HG02678 (cell line): ENCODE measurements at regions not wholly inside any gene's neighbourhood (a gene's known extent, or its start where the extent isn't known, plus 50 kb on each side); places are given as distances from the start of the nearest gene placed in this dataset.
A peak's percentile ranks its signal among the peaks of the same experiment; 100 is the strongest.
"Not testable (repeated sequence)": the region's sequence is repeated elsewhere in the genome, so short reads cannot be mapped to it uniquely, and the experiment has no call there.

Experiments used
- ATAC-seq: cut with Tn5 transposase; IDR thresholded peaks from one replicate; pipeline ENCODE4 v1.9.1; 2021; ENCODE audit warnings: mild to moderate bottlenecking, moderate library complexity; ENCODE audit not compliant: unreplicated experiment

DNA sequence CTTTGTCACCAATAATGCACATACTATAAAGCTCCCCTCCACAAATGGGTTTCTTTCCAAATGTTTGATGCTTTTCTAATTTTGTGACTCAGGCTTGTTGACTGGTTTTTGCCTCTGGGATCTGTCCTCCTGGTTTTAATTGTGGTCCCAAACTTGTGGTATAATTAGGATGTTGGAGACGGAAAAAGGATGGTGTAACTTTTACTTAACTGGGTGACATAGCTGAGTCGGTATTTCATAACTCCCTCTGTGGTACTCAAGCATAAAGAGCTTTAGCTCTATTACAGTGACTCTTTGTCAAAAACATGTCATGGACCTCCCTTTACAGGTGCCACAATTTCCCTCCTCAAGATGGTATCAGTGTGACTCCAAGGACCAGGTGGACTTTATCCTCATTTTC is 119.7 kb upstream of the RBPJ start:
- ATAC-seq, result no peak

DNA sequence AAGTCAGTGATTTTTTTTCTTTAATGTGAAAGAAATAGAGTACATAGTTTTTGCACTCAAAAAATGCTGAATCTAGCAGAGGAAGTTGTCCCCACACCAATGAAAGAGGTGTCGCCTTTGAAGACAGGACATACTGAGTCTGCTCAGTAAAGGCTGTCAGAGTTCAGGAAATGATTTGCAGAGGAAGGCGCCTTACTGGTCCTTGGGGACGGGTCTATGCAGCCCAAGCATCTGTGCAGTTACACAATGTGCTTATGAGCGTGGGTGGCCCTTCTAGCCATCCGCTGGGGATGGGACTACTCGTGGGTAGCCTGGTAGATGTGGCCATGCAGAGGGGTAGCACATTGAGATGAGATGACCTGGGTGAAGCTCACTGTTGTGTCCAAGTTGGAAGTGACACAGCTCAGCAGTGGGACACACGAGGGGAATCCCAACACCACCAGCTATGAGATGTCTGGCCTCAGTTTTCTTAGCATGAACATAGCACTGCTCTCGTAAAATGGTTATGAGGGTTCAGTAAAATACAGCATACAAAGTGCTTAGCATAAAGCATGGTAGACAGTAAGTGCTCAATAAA is 116.5 kb upstream of the RBPJ start:
- no peak for ATAC-seq

DNA sequence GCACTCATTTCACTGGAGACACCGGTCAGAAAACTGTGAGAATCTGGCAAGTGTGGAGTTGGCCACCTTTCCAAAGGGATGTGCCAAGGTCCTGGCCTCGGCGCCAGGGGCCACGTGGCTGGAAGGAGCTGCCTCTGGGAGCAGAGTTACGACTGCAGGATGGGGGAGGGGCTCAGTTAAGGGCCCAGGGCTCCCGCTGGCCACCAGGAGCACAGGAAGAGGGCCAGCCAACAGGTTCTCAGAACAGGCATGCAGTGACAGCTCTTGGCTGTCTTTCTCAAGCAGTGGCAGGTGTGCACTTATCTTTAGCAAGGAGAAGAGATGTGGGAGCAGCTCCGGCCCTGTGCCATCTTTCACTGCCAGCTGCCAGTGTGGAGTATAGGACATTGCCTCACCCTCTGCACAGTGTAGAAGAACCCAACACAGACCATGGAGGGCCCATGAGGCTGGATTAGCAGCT is 115.9 kb upstream of the RBPJ start:
- ATAC-seq, result no peak

DNA sequence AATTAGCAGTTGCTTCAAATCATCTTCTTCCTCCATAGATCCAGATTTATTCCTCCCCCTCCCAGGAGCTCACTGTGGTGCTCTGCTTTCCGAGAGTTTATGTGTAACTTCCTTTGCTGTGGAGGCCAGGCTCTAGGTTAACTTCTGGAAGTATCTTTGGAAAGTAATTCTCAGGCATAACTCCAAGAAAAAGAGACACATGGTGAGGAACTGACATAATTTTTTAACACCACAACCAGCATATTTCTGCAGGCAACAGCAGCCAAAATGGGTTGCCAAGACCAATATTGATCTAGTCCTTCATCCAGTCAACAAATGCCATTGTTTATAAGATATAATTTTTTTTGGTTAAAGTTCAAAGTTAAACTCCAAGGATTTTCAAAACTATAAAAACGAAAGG is 114.5 kb upstream of the RBPJ start:
- no peak for ATAC-seq

DNA sequence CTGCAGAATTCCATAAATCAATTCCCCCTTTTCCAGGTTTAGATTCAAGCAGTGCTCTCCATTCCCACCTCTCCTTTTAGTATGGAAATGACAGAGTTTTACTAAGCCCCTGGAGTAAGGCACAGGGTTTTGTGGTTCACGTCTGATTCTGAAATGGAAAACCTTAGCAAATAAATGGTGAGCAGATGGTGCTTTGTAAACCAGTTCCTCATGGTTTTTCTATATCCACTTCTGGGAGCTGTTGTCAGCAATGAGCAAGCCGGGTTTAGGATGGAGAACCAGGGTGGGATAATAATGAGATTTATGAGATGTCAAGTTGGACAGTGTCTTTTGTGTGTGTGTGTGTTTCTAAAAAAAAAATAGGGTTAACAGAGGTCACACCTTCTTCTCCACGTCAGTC is 113.8 kb upstream of the RBPJ start:
- no peak for ATAC-seq

DNA sequence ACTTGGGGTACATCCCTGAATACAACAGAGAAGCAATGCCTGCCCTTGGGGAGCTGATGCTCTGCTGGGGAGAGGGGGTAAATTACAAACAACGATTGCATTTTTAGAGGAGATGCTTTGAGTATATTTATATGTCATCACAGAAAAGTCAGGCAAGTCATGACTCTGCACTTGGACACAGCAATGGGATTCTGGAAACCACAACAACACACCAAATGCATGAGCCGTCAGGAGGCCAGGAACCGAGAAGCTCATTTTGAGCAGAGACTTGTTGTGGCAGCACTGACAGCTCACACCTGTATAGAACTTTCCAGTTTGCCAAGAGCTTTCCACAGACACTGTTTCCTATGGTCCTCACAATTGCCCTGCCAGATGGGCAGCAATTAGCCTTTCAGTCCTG is 113.2 kb upstream of the RBPJ start:
- no peak for ATAC-seq

DNA sequence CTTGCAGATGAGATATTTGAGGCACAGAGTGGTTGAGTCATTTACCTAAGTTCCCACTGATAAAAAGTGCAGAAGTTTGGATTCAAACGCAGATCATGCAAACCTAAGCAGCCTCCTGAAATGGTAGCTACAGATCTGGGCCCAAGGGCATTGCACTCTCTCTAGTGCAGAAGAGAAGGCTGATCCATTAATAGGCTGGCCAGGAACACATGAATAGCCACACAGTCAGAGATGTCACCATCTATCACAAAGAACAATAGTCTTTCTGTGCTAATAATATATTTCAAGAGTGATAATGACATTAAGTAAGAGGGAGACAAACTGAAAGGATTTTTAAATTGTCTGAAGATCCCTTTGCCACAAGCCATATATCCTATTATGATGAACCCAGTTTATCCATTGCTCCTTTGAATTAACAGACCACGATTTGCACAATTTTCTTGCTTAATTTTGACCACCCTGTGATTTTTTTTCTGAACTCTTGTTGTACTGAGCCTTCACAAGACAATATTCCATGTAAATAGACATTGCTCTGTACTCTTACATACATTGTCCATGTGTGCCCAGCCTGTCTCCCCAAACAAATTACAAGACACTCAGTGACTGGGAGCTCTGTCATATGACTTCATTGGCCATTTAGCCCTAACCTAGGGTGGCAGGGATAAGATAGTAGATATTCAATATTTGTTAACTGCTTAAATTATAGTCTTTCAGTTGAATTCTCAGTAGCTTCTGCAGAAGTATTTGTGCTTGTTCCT is 112.4 kb upstream of the RBPJ start:
- no peak for ATAC-seq

DNA sequence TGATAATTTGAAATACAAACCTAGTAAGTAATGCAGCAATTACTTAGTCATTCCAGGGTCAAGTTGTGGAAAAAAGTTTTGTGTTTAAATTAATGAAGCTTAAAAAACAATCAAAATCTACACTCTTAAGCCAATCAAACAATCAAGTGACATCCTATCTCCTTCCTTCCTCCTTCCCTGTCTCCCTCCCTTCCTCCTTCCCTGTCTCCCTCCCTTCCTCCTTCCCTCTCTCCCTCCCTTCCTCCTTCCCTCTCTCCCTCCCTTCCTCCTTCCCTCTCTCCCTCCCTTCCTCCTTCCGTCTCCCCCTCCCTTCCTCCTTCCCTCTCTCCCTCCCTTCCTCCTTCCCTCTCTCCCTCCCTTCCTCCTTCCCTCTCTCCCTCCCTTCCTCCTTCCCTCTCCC is 111.4 kb upstream of the RBPJ start:
- not testable (repeated sequence) for ATAC-seq

DNA sequence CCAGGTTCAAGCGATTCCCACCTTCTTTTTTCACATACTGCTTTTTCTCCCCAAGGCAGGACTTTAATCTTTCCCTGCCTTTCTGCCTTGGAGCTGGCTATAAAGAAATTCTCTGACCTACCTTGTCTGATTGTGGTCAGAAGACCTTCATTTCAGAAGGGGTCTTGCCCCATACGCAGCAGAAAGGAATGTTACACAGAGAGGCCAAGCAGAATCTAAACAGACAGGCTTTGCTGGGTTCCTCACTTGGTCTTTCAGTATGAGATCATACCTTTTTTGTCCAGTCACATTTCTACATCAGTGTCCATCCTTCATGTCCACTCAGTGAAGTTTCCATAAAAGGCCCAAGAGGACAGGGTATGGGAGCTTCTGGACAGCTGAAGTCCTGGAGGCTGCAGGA is 108.3 kb upstream of the RBPJ start:
- no peak for ATAC-seq

DNA sequence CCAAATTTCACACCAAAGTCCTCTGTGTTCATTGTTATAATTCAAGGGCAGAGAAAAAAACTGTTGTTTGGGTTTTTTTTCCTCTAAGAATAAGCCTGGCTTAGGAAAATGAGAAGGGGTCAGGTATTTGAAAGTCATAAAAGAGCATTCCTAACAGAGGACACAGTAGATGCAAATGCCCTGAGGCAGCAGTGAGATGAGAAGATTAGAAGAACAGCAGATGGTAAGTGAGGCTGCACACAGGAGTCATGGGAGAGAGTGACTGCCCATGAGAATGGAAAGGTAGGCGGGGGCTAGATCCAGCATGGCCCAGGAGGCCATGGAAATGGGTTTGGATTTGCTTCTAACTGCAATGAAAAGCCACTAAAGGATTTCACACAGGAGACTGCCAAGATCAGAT is 107.5 kb upstream of the RBPJ start:
- no peak for ATAC-seq

DNA sequence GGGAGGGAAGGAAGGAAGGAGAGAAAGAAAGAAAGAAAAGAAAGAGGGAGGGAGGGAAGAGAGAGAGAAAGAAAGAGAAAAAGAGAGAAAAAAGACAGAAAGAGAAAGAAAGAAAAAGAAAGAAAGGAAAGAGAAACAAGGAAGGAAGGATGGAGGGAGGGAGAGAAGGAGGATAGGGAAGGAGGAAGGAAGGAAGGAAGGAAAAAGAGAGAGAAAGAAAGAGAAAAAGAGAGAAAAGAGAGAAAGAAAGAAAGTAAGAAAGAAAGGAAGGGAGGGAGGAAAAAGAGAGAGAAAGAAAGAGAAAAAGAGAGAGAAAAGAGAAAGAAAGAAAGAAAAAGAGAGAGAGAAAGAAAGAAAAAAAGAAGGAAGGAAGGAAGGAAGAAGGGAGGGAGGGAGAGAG is 105.8 kb upstream of the RBPJ start:
- ATAC-seq, result no peak

DNA sequence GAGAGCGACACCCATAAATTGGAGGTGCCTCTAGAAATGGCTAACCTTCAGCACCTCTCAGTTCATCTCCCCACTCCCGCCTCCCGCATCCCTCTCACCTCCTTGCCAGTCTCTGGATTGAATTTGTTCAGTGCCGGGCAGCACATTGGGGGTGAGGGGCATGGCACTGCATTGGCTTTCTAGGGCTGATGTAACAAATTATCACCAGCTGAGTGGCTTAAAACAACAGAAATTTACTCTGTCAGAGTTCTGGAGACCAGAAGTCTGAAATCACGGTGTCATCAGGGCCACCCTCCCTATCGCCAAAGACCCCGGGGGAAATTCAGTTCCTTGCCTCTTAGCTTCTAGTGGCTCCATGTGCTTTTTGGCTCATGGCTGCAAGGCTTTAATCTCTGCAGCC is 105.1 kb upstream of the RBPJ start:
- ATAC-seq, result no peak

DNA sequence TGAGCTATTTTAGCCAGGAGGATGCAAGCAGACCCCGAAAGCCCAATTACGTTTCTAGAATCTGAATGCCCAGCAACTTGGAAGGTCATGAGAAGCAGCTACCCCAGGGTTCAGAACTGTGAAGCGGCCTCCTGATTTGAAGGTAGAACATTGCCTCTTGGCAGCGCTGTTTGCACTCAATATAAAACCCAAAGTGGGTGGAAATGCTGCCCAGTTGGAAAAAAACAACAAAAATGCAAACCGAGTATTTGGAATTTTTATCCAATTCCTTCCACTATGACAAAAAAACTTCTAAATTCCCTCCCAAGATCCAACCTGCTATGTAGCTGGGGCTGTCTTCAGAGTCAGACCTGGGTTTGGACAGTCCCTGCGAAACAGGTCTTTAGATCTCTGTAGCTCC is 103.3 kb upstream of the RBPJ start:
- ATAC-seq, result no peak

DNA sequence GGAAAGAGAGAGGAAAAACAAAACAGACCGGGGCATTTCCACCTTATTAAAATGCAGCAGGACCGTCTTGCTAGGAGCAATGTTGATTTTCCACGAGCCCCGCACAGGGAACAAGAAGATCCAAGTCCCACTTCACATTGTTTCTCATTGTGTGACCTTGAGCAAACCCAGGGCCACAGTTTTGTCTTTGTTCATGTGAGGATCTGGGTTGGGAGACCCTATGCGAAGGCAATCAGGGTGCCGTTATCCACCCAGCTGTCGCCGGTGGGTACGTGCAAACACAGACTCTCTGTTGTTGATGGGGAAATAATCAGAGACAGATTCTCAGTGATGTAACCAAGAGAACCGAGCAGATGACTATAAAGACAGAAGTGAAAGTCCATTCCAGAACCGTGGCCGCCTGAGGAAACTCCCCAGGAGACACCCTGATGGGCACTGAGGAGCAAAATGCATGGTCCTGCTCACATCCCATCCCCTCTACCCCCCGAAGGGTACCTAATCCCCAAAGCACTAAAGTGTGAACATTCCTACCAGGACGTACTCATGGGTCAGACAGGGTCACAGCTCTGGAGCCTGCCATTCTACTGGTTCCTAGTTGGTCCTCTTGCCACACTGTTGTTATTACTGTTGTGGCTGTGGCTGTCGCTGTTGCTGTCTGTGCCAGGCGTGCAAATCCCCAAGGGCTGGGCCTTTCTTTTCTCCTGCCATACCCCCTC is 102.7 kb upstream of the RBPJ start:
- ATAC-seq, result peak; percentile 65

DNA sequence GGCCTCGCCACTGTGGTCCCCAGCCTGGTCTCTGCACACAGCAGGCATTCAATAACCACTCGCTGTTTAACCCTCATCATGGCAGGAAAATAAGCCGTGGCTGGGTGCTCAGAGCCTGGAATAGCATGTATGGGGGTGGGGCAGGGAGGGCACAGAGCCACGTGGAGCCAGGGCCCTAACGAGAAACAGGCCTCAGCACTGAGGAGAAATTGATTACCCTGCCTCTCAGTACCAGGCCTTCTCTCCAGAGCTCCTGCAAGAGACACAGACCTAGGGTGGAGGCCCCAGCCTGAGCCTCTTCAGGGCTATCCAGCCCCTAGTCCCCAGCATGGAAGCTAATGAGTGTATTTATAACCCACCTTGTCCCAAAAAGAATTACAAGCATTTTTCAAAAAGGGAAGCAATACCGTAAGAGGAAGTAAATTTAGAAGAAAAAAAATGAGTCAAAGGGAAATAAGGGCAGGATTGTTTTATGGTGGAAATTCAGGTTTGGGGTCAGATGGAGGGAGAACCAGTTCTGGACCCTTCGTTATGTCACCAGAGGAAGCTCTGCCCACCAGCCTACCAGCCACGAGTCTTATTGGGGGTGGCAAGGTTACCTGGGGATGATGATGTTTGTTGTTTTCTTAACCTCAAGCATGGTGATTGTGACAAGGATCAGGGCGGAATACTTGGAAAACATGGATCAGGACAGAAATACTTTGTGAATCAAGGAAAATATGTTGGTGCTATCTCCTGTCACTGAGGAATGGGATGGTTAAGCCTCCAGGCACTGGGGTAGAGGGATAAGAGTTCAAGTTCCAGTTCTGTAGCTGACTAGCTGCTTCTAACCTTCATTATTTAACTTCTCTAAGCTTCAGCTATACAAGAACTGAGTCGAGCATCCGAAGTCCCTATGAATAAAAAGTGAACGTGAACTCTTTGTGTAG is 101.9 kb upstream of the RBPJ start:
- peak; percentile 24 for ATAC-seq

DNA sequence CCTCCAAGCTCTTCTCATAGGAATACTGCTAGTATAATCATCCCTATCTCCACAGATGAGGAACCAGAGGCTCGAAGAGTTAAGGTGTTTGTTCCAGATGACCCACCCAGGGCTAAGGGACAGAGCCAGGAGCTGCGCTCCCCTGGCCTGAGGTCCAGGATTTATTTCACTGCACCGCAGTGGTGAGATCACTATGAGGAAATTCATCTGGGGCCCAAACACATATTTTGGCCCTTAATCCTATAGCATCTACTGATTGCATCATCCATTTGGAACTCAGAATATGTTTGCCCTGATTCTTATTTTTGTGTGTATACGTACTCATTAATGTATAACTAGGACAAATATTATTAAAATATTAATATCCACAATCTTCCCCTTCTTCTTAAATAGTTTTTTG is 100.1 kb upstream of the RBPJ start:
- no peak for ATAC-seq

DNA sequence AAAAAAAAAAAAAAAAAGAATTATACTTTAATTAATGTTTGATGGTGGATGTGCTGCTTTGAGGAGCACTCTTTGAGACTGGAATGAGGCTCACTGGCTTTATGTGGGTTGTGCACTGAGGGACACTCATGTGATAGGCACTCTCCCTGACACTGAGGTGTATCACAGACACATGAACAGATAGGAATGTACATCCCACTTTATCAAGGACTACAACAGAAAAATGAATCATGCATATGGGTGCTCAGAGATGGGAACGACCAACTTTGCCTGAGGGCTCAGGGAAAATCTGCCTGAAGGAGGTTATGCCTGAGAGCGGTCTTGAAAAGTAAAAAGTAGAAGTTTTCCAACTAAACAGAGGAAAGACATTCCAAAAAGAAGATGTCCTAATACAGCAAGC is 97.7 kb upstream of the RBPJ start:
- ATAC-seq, result no peak

DNA sequence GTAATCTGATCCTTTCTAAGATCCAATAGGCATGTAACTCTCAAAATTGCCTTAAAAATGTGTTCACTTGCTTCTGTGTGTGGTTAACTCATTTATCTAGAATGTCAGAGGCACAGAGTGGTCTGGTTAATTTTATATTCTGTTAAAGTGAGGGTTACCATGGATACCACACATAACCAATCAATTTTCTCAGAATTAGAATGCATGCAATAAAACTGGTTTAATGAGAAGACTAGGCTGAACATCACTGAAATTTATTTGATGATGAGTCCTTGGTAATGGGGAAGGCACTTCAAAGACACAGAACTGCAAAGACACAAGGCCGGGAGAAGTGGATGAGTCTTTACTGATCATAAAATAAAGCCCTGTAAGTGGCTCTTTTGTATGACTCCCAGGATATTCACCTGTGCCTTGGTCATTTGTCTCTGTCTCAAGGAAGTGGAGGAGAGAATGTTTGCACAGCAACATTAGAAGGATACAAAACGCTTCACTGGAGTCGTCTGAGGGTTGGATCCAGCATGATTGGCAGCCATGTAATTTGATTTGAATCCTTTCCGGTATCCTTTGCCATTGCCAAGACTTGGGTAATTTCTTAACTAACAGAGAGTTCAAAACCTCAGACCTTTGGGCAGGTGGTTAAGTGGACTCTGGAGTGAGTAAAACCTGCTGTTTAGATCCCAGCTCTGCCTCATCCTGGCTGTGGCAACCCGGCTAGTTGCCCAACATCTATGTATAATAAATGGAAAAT is 94.0 kb upstream of the RBPJ start:
- no peak for ATAC-seq

DNA sequence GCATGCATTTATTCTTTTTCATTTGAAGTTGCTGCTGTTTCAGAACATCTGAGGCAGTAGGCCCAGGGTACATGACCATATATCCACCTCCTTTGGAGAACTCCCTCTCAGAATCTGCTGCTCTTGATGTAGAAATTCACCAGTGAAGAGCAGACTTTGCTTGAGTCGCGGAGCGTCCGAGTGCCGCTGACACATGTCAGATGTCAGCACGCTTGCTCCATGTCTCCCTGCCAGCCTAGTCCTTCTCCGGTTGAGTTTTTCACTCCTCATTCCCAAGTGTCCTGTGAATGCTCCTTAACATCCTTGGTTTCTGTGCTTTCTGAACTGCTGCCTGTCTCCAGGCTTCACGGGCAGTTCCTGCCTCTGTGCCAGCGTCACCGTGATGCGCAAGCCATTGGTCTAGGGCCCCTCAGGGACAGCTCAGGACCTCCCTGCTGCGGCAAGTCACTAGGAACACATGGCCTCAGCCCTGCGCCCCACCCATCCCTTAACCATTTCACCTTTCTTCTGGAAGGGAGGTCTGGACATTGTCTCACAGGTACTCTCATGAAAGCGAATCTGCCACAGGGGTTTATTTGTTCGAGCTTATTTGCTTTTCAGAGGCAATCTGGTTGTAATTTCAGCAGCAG is 93.1 kb upstream of the RBPJ start:
- ATAC-seq, result no peak

DNA sequence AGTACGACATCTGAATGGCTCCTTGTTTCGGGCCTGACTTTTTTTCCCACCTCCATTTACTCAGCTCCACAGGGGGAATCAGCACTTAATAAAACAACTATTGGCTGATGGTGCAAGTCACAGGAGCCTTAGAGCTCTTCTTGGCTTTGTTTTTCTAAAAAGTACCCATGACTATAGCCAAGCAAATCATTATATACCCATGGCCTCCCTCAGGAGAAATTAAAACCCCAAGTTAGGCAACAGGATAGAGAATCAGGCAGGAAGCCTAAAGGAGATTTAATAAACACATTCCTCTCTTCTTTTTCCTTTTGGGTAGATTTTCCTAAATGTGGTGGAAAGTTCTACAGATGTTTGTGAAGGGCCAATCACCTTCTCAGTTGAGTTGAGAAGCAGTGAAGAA is 91.9 kb upstream of the RBPJ start:
- ATAC-seq, result no peak
